NCI-H82 treated with DMSO at 0.1 percent for 48 hours (cell line): ENCODE measurements at regions not wholly inside any gene's neighbourhood (a gene's known extent, or its start where the extent isn't known, plus 50 kb on each side); places are given as distances from the start of the nearest gene placed in this dataset.
"Not testable (repeated sequence)": the region's sequence is repeated elsewhere in the genome, so short reads cannot be mapped to it uniquely, and the experiment has no call there.

Experiments used
- DNase-seq: peaks from one replicate; lab custom pipeline; 2025; ENCODE audit not compliant: unreplicated experiment; lab: John Stamatoyannopoulos, UW

DNA sequence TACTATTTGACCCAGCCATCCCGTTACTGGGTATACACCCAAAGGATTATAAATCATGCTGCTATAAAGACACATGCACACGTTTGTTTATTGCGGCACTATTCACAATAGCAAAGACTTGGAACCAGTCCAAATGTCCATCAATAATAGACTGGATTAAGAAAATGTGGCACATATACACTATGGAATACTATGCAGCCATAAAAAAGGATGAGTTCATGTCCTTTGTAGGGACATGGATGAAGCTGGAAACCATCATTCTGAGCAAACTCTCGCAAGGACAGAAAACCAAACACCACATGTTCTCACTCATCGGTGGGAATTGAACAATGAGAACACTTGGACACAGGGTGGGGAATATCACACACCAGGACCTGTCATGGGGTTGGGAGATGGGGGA, 56.7 kb upstream of the SELENOP start:
- not testable (repeated sequence) for DNase-seq

- DNase-seq = not testable (repeated sequence)
Measured at GRCh38 chr5:42864749-42865148, 53.1 kb upstream of the SELENOP start.
